GM12875 (cell line): ENCODE measurements at regions not wholly inside any gene's neighbourhood (a gene's known extent, or its start where the extent isn't known, plus 50 kb on each side); places are given as distances from the start of the nearest gene placed in this dataset.

Experiments
- H3K4me3 ChIP-seq: one replicate; pipeline ENCODE4 v1.5.1; 2011; ENCODE audit warnings: low read depth, low read length, control low read depth
- CTCF ChIP-seq: IDR thresholded peaks from 2 replicates; pipeline ENCODE4 v1.5.1; 2011; ENCODE audit warnings: low read depth, mild to moderate bottlenecking, control low read depth, inconsistent platforms, low read length, moderate library complexity, borderline replicate concordance; ENCODE audit not compliant: insufficient read depth

GRCh38 chr22:19593991-19594569, 69.9 kb upstream of the CLDN5 start:
- TF ChIP-seq CTCF: no peak
- no peak overlapping the region for H3K4me3 ChIP-seq

- TF ChIP-seq CTCF: no peak
- no peak overlapping the region for H3K4me3 ChIP-seq
Observed at GRCh38 chr22:19595532-19595931, 71.3 kb upstream of the CLDN5 start.

- no peak overlapping the region for H3K4me3 ChIP-seq
- no peak for TF ChIP-seq CTCF
Observed at GRCh38 chr22:19596680-19597398, 72.6 kb upstream of the CLDN5 start.

- TF ChIP-seq CTCF: no peak
Observed at GRCh38 chr22:19597399-19597735, 73.2 kb upstream of the CLDN5 start.

GRCh38 chr22:19598054-19598855, 74.0 kb upstream of the CLDN5 start:
- no peak overlapping the region for H3K4me3 ChIP-seq
- TF ChIP-seq CTCF: no peak

More at GRCh38 chr22:19597399-19597735, 73.2 kb upstream of the CLDN5 start:
- no peak overlapping the region for H3K4me3 ChIP-seq

GRCh38 chr22:19599004-19599403, 74.8 kb upstream of the CLDN5 start:
- TF ChIP-seq CTCF: no peak
- H3K4me3 ChIP-seq: no peak overlapping the region
